GM19372 (cell line): ENCODE measurements at regions not wholly inside any gene's neighbourhood (a gene's known extent, or its start where the extent isn't known, plus 50 kb on each side); places are given as distances from the start of the nearest gene placed in this dataset.

Experiments
- ATAC-seq: cut with Tn5 transposase; IDR thresholded peaks from one replicate; pipeline ENCODE4 v1.9.1; 2021; ENCODE audit warnings: mild to moderate bottlenecking, low read depth, moderate library complexity; ENCODE audit not compliant: unreplicated experiment

DNA sequence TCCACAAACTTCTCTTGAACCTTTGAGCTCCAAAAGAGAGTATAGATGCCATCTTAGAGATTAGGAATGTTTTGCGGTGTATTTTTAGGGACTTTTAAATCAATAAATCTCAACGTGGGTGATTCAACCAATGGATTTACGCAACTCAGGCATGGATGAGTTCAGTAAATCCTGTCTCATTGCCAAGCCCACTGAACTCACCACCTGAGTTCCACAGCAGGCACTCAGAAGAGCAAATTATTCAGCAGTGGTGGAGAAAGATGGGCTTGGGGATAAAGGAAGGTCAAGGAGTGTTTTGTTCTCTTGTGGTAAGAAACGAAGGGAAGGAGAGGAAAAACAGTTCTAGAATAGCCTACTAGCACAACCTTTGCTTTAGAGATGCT is 68.7 kb upstream of the HMGA2 start:
- ATAC-seq: no peak

DNA sequence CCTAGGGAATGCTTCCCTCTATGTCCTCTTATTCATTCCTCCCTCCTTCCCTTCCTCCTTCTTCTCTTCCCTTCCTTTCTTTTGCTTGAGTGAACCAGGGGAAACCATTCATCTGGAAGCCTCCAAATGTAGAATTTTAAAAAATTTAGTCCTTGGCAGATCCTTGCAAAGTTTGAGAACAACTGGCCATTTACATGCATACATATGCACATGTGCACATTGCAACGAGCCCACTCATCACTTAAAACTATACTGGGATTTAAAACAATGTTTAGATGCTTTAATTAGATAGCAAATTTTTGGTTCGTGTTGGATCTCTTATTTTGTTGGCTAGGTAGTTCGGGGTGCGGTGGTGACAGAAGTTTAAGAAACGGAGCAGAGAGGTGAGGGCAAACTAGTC is 68.0 kb upstream of the HMGA2 start:
- no peak for ATAC-seq

DNA sequence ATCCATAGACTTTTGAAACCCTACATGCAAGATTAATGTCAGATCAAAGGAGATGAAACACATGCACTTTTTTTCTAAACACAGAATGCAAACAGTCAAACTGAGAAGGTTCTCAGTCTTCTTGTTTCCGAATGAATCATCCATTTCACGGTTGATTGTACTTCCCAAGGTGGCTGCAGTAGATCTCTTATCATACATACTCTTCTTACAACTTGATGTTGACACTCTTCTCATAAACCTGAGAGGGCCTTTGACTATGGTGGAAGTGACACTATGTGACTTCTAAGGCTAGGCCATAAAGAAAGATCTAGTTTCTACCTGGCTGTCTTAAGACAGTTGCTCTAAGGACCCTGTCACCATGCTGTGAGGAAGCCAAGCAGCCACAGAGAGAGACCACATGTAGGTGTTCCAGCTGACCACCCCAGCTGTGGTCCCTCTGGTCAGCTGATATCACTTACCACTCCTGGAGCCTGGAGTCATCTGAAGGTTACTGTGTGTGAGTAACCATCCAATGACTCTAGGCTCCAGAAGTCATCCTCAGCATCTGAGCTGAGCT is 67.2 kb upstream of the HMGA2 start:
- ATAC-seq: peak; percentile 85

DNA sequence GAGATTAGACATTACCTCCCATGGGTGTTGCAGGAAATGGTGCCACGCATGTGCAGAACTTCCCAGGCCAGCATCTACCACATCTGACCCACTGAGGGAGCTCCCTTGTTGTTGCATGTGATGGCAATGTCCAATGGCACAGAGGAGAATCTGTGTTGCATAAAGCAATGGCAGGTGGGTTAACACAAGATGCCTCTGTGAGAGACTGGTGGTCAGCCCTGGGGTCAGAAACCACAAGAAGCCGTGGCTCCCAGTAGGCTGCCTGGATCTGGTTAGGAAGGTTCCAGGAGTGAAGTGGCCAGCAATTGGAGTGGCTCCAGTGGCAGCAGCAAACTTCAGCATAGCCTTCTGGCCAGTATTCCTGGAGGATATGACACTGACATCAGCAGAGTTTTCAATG is 65.9 kb upstream of the HMGA2 start:
- ATAC-seq: no peak

DNA sequence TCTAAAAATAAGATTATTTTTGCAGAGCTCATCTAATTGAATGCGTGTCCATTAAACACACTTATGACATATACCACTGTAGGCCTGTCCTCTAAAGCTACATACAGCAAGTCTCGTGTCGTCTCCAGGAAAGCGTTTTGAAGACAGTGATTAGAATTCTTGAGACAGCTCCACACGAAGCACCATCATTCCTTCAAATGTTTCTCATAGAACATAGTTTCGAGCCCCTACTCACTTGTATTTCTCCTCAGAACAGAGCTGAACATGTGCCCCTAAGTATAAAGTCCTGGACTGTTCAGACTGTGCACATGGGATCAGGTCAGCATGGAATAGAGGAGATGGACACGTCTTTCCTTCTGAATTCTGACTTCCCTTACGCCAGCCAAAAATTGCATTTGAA is 64.5 kb upstream of the HMGA2 start:
- ATAC-seq: no peak

DNA sequence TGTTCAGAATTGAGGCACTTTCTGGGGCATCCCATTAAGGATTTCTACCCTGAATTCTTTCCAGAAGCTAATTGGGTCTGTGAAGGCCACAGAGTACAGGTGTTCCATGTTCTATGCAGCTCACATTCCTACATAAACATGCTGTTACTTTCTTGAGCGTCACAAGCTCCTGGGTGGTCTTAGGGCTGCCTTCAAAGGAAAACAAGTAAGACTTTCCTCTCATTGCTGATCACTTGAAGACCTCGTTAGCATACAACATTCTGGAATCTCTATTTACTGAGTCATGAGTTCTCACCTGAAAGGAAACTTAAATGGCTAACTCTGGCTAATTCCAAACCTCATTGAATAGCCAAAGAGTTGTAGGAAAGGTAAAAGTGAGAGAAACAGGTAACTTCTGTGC is 63.0 kb upstream of the HMGA2 start:
- no peak for ATAC-seq

DNA sequence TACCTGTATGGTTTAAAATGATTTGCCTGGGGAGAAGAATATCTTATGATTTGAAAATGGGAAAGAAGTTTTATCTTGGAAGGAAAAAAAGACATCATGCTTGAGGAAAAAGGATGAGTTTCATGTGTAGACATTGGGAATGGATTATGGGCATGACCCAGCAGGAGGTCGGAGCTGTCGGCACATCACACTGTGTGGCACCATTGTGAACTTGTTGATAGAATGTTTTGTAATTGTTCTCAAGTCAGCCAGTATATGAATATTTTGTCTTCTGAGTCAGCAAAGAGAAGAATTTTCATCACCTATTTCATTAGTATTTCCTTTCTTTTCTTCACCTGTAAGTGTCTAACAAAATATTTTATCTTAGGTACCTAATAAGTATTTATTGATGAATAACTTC is 60.0 kb upstream of the HMGA2 start:
- ATAC-seq: no peak

DNA sequence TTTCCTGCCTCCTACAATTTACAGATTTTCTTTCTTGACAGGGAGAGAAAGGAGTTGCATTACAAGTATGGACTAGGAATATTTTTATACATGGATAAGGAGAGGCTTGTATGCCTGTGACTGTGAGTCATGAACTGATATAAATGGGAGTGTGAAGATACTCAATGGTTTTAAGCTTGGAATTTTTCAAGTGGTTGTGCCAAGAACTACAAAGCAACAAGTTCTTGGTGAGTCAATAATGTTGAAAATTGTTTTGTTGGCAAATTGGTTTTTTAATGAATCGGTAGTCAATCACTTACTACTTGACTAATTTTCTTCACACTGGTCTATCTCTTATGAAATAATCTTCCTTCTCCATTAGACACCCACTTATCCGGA is 58.9 kb upstream of the HMGA2 start:
- no peak for ATAC-seq

DNA sequence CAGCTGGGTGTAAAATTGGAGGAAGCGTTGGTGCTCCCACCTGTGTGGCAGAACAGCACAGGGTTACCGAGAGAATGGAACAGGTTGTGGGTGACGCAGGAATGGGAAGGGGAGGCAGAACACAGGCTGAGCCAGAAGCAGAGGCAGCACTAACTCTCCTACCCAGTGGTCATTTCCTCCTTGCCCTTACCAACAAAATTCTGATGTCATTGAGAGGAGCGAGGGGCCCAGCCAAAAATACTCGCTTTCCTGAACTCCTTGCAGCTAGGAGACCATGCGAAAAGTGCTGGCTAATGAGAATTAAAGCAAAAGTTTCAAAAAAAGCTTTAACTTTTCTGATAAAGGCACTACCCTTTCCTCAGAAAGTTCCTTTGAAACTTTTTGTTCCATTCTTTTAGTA is 54.4 kb upstream of the HMGA2 start:
- no peak for ATAC-seq
